ENCODE measurements at regions not wholly inside any gene's neighbourhood (a gene's known extent, or its start where the extent isn't known, plus 50 kb on each side); places are given as distances from the start of the nearest gene placed in this dataset.

DNA sequence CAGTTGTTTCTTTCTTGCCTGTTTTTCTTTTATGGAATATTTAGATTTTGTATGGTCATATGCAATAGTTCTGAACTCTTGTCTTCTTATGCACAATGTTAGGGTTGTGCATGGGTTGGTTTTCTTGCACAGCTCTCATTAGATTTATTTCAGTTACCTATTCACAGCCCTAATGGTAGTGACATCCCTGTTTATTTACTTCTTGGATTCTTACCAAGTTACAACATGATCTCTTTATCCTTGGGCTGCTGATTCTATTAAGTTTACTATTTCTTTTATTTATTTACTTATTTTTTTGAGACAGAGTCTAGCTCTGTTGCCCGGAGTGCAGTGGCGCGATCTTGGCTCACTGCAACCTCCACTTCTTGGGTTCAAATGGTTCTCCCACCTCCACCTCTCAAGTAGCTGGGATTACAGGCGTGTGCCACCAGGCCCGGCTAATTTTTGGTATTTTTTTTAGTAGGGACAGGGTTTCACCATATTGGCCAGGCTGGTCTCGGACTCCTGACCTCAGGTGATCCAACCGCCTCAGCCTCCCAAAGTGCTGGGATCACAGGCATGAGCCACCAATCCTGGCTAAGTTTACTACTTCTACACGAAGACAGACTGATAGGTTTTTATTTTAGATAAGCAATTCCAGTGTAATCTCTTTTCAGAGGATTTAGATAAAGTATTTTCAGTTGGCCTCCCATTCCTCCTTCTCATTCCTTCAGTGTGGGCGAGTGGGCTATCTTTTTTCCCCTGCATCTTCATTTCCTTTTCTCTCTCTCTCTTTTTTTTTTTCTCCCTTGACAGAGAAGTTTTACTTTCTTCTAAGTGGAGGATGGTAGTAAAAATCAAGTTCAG is 395.1 kb upstream of the RGS6 start:
- BruUV-seq (replicated peaks) = no TSS peak
- Histone ChIP-seq H2BK5ac (ENCODE audit: low read depth, low read length, poor library complexity, severe bottlenecking) (no peak overlapping the region), H3K14ac (replicated peaks; ENCODE audit: low read depth, low read length) (no peak overlapping the region), H3K36me3 (ENCODE audit: control insufficient read depth, insufficient read depth, low read length) (no peaks in the 10 kb centered on the region), H3K18ac (ENCODE audit: low read depth, low read length) (no peak overlapping the region), H3K23ac (ENCODE audit: low read depth, low read length) (no peak overlapping the region), H2AK9ac (replicated peaks; ENCODE audit: low read depth, low read length, poor library complexity) (no peak overlapping the region), H2BK20ac (ENCODE audit: low read depth, low read length) (no peak overlapping the region), H3K9ac (ENCODE audit: low read depth, low read length) (no peak overlapping the region), H3K27ac (ENCODE audit: insufficient read depth, low read length) (no peak overlapping the region), H4K8ac (ENCODE audit: low read depth in 2 of 2, low read length in 2 of 2) (no peak overlapping the region), H2AK5ac (ENCODE audit: low read depth, low read length) (no peak overlapping the region), H3K9me1 (ENCODE audit: insufficient read depth, low read length) (no peaks in the 10 kb centered on the region; the same call in none of the 2 replicates), H2AFZ (replicated peaks; ENCODE audit: low read length, poor library complexity) (no peak overlapping the region), H4K91ac (ENCODE audit: insufficient read depth, low read depth, low read length) (no peak overlapping the region), H3K4me3 (ENCODE audit: insufficient read depth, low read depth, low read length) (no peak overlapping the region), H3K56ac (ENCODE audit: extremely low read depth, insufficient read depth, low read length) (no peak overlapping the region), H3K4me1 (ENCODE audit: control insufficient read depth, insufficient read depth, low read length) (peaks cover 15% of the 10 kb centered on the region), H3K9me3 (ENCODE audit: control insufficient read depth, insufficient read depth, low read length) (no peaks in the 10 kb centered on the region), H4K5ac (ENCODE audit: low read depth, low read length) (no peak overlapping the region), H4K20me1 (ENCODE audit: insufficient read depth, low read length) (peaks cover 12% of the 10 kb centered on the region; the same call in 1 of the 2 replicates), H3K4ac (ENCODE audit: low read depth, low read length) (no peak overlapping the region), H3K79me1 (ENCODE audit: low read depth in 1 of 2, low read length in 2 of 2) (peaks cover 24 to 40% of the 10 kb centered on the region in 2 experiments), H2BK15ac (ENCODE audit: low read depth, low read length) (no peak overlapping the region), H3K4me2 (ENCODE audit: low read depth, low read length) (no peak overlapping the region), H3K27me3 (ENCODE audit: control insufficient read depth, insufficient read depth, low read length) (no peaks in the 10 kb centered on the region), H2BK120ac (ENCODE audit: low read depth, low read length) (no peak overlapping the region)
- no peak for ATAC-seq (ENCODE audit: low read depth)
- WGBS, 2 experiments (ENCODE audit: extremely low coverage in 2 of 2, insufficient read length in 1 of 2) = no CpG with 5 or more reads among the region's 9 CpGs
- TF ChIP-seq SMC3 (IDR thresholded peaks at IDR 0.05; ENCODE audit: low read depth, low read length) (no peak), POLR2A (IDR thresholded peaks at IDR 0.05; ENCODE audit: low read depth, low read length) (no peak), FOS (IDR thresholded peaks at IDR 0.05; ENCODE audit: low read depth, low read length) (no peak), MAZ (IDR thresholded peaks at IDR 0.05; ENCODE audit: borderline replicate concordance, low read depth, low read length) (no peak), MAFK (IDR thresholded peaks at IDR 0.05; ENCODE audit: low read depth, low read length) (no peak), NFE2L2 (IDR thresholded peaks at IDR 0.05; ENCODE audit: low read depth, low read length) (no peak), RCOR1 (IDR thresholded peaks at IDR 0.05; ENCODE audit: insufficient replicate concordance, low read length) (no peak), RFX5 (IDR thresholded peaks at IDR 0.05; ENCODE audit: low read depth, low read length) (no peak), CHD1 (IDR thresholded peaks at IDR 0.05; ENCODE audit: low read depth, low read length) (no peak), BHLHE40 (IDR thresholded peaks at IDR 0.05; ENCODE audit: low read depth, low read length) (no peak), MXI1 (IDR thresholded peaks at IDR 0.05; ENCODE audit: borderline replicate concordance, low read depth, low read length) (no peak), RAD21 (IDR thresholded peaks at IDR 0.05; ENCODE audit: low read length) (no peak), CEBPB (IDR thresholded peaks at IDR 0.05; ENCODE audit: low read depth, low read length) (no peak)
- TF ChIP-seq, protein P1, sequence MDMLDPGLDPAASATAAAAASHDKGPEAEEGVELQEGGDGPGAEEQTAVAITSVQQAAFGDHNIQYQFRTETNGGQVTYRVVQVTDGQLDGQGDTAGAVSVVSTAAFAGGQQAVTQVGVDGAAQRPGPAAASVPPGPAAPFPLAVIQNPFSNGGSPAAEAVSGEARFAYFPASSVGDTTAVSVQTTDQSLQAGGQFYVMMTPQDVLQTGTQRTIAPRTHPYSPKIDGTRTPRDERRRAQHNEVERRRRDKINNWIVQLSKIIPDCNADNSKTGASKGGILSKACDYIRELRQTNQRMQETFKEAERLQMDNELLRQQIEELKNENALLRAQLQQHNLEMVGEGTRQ (IDR thresholded peaks at IDR 0.05; ENCODE audit: low read depth, low read length) = no peak
- TF ChIP-seq, protein P2, sequence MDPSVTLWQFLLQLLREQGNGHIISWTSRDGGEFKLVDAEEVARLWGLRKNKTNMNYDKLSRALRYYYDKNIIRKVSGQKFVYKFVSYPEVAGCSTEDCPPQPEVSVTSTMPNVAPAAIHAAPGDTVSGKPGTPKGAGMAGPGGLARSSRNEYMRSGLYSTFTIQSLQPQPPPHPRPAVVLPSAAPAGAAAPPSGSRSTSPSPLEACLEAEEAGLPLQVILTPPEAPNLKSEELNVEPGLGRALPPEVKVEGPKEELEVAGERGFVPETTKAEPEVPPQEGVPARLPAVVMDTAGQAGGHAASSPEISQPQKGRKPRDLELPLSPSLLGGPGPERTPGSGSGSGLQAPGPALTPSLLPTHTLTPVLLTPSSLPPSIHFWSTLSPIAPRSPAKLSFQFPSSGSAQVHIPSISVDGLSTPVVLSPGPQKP (IDR thresholded peaks at IDR 0.05; ENCODE audit: borderline replicate concordance, low read depth, low read length) = no peak
- TF ChIP-seq, protein P3, sequence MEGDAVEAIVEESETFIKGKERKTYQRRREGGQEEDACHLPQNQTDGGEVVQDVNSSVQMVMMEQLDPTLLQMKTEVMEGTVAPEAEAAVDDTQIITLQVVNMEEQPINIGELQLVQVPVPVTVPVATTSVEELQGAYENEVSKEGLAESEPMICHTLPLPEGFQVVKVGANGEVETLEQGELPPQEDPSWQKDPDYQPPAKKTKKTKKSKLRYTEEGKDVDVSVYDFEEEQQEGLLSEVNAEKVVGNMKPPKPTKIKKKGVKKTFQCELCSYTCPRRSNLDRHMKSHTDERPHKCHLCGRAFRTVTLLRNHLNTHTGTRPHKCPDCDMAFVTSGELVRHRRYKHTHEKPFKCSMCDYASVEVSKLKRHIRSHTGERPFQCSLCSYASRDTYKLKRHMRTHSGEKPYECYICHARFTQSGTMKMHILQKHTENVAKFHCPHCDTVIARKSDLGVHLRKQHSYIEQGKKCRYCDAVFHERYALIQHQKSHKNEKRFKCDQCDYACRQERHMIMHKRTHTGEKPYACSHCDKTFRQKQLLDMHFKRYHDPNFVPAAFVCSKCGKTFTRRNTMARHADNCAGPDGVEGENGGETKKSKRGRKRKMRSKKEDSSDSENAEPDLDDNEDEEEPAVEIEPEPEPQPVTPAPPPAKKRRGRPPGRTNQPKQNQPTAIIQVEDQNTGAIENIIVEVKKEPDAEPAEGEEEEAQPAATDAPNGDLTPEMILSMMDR (conservative IDR thresholded peaks at IDR 0.05; ENCODE audit: low read depth, low read length) = no peak
- DNase-seq = no peak
- dilution Hi-C loops (cut with HindIII; ENCODE audit: low sequenced_read_pairs, unreplicated experiment) = no loop called here
- ChIA-PET CTCF (no interaction called here), POLR2A (ENCODE audit: unreplicated experiment) (no interaction called here)
- intact Hi-C loops (cut with micrococcal nuclease) = no loop called here
- in situ Hi-C loops (cut with MboI; ENCODE audit: low sequenced_read_pairs) = no loop called here
